NCI-H460 (cell line): ENCODE measurements at regions not wholly inside any gene's neighbourhood (a gene's known extent, or its start where the extent isn't known, plus 50 kb on each side); places are given as distances from the start of the nearest gene placed in this dataset.

Experiments
- DNase-seq: peaks from one replicate; pipeline ENCODE4 v3.0.0-alpha.2; 2016; ENCODE audit warnings: low read depth; ENCODE audit errors: extremely low read depth

GRCh38 chr2:204175552-204176271, 239.1 kb downstream of the ICOS start:
- no peak for DNase-seq

GRCh38 chr2:204176306-204176705, 239.7 kb downstream of the ICOS start:
- no peak for DNase-seq

- no peak for DNase-seq
These were observed 240.9 kb downstream of the ICOS start for GRCh38 chr2:204177251-204177976.

- DNase-seq: peak; percentile 26
These were observed 241.5 kb downstream of the ICOS start for GRCh38 chr2:204177977-204178522.

GRCh38 chr2:204180649-204181048, 244.1 kb downstream of the ICOS start:
- peak; percentile 12 for DNase-seq

GRCh38 chr2:204183608-204184007, 247.0 kb downstream of the ICOS start:
- DNase-seq: no peak

GRCh38 chr2:204184226-204184625, 247.7 kb downstream of the ICOS start:
- DNase-seq: no peak

- DNase-seq: no peak
These were observed 250.9 kb downstream of the ICOS start for GRCh38 chr2:204187229-204188083.

- DNase-seq: no peak
These were observed 255.0 kb downstream of the ICOS start for GRCh38 chr2:204191574-204191973.

GRCh38 chr2:204195498-204195897, 258.9 kb downstream of the ICOS start:
- DNase-seq: no peak

- DNase-seq: no peak
These were observed 260.9 kb downstream of the ICOS start for GRCh38 chr2:204197336-204198005.

- no peak for DNase-seq
These were observed 262.8 kb downstream of the ICOS start for GRCh38 chr2:204199357-204199756.

- no peak for DNase-seq
These were observed 264.9 kb downstream of the ICOS start for GRCh38 chr2:204201507-204201906.

GRCh38 chr2:204202253-204202652, 265.7 kb downstream of the ICOS start:
- DNase-seq: no peak

- DNase-seq: no peak
These were observed 267.1 kb downstream of the ICOS start for GRCh38 chr2:204203704-204204103.

- DNase-seq: no peak
These were observed 268.5 kb downstream of the ICOS start for GRCh38 chr2:204205082-204205481.

- DNase-seq: no peak
These were observed 269.0 kb downstream of the ICOS start for GRCh38 chr2:204205538-204205937.

GRCh38 chr2:204207866-204208265, 271.3 kb downstream of the ICOS start:
- DNase-seq: no peak

GRCh38 chr2:204213588-204213987, 277.0 kb downstream of the ICOS start:
- no peak for DNase-seq

- DNase-seq: no peak
These were observed 281.5 kb downstream of the ICOS start for GRCh38 chr2:204218040-204218439.

GRCh38 chr2:204219196-204219595, 282.6 kb downstream of the ICOS start:
- DNase-seq: no peak
